ENCODE measurements at regions not wholly inside any gene's neighbourhood (a gene's known extent, or its start where the extent isn't known, plus 50 kb on each side); places are given as distances from the start of the nearest gene placed in this dataset.

GRCh38 chr4:63717384-63717783 lies 691.9 kb downstream of the TECRL start:
- H3K9ac ChIP-seq (ENCODE audit: low read length): no peak overlapping the region
- H3K9me2 ChIP-seq (replicated peaks; ENCODE audit: insufficient read depth, low read length): no peaks in the 10 kb centered on the region
- no peaks in the 10 kb centered on the region for H3K4me1 ChIP-seq (ENCODE audit: low read length)
- no peaks in the 10 kb centered on the region for H3K36me3 ChIP-seq (replicated peaks; ENCODE audit: insufficient read depth, low read length)
- no peaks in the 10 kb centered on the region for H3K79me2 ChIP-seq (ENCODE audit: low read length)
- no peak overlapping the region for H3K27ac ChIP-seq (ENCODE audit: low read length)
- H3K9me3 ChIP-seq (replicated peaks; ENCODE audit: insufficient read depth, low read length): no peaks in the 10 kb centered on the region
- peak; percentile 44 for TF ChIP-seq CTCF (IDR thresholded peaks at IDR 0.05; ENCODE audit: low read length)
- no peak for TF ChIP-seq EZH2 (optimal IDR thresholded peaks at IDR 0.05; ENCODE audit: low read depth, low read length)
- TF ChIP-seq EZH2phosphoT487 (IDR thresholded peaks at IDR 0.05; ENCODE audit: low read length): no peak
- H3K4me2 ChIP-seq (ENCODE audit: low read depth, low read length): no peak overlapping the region
- H4K20me1 ChIP-seq (ENCODE audit: insufficient read depth, low read length): no peaks in the 10 kb centered on the region
- H2AFZ ChIP-seq (ENCODE audit: low read length): no peak overlapping the region
- DNase-seq: peak; percentile 35
- H3K27me3 ChIP-seq (replicated peaks; ENCODE audit: insufficient read depth, low read length): no peaks in the 10 kb centered on the region
- no peak overlapping the region for H3K4me3 ChIP-seq (ENCODE audit: low read length)
- no peaks in the 10 kb centered on the region for H3F3A ChIP-seq (ENCODE audit: insufficient read depth, low read length)

- Histone ChIP-seq H3K79me2 (ENCODE audit: low read length) (no peaks in the 10 kb centered on the region), H3K4me3 (ENCODE audit: low read length) (no peak overlapping the region), H3K36me3 (replicated peaks; ENCODE audit: insufficient read depth, low read length) (no peaks in the 10 kb centered on the region), H3K9me3 (replicated peaks; ENCODE audit: insufficient read depth, low read length) (no peaks in the 10 kb centered on the region), H3K9me2 (replicated peaks; ENCODE audit: insufficient read depth, low read length) (no peaks in the 10 kb centered on the region), H2AFZ (ENCODE audit: low read length) (no peak overlapping the region), H4K20me1 (ENCODE audit: insufficient read depth, low read length) (no peaks in the 10 kb centered on the region), H3K4me2 (ENCODE audit: low read depth, low read length) (no peak overlapping the region), H3F3A (ENCODE audit: insufficient read depth, low read length) (no peaks in the 10 kb centered on the region), H3K4me1 (ENCODE audit: low read length) (no peaks in the 10 kb centered on the region), H3K9ac (ENCODE audit: low read length) (no peak overlapping the region), H3K27ac (ENCODE audit: low read length) (no peak overlapping the region), H3K27me3 (replicated peaks; ENCODE audit: insufficient read depth, low read length) (no peaks in the 10 kb centered on the region)
- no peak for TF ChIP-seq EZH2 (optimal IDR thresholded peaks at IDR 0.05; ENCODE audit: low read depth, low read length)
- no peak for TF ChIP-seq CTCF (IDR thresholded peaks at IDR 0.05; ENCODE audit: low read length)
- TF ChIP-seq EZH2phosphoT487 (IDR thresholded peaks at IDR 0.05; ENCODE audit: low read length): no peak
- peak; percentile 36 for DNase-seq
These were observed 700.6 kb downstream of the TECRL start for GRCh38 chr4:63708661-63709060.

- no peaks in the 10 kb centered on the region for H3K27me3 ChIP-seq (replicated peaks; ENCODE audit: insufficient read depth, low read length)
- no peak overlapping the region for H3K4me3 ChIP-seq (ENCODE audit: low read length)
- no peak overlapping the region for H2AFZ ChIP-seq (ENCODE audit: low read length)
- no peaks in the 10 kb centered on the region for H3K4me1 ChIP-seq (ENCODE audit: low read length)
- no peaks in the 10 kb centered on the region for H3K9me3 ChIP-seq (replicated peaks; ENCODE audit: insufficient read depth, low read length)
- H3K27ac ChIP-seq (ENCODE audit: low read length): no peak overlapping the region
- no peak for DNase-seq
- H3K9me2 ChIP-seq (replicated peaks; ENCODE audit: insufficient read depth, low read length): no peaks in the 10 kb centered on the region
- TF ChIP-seq EZH2phosphoT487 (IDR thresholded peaks at IDR 0.05; ENCODE audit: low read length) (no peak), CTCF (IDR thresholded peaks at IDR 0.05; ENCODE audit: low read length) (no peak), EZH2 (optimal IDR thresholded peaks at IDR 0.05; ENCODE audit: low read depth, low read length) (no peak)
- no peak overlapping the region for H3K4me2 ChIP-seq (ENCODE audit: low read depth, low read length)
- H3K79me2 ChIP-seq (ENCODE audit: low read length): no peaks in the 10 kb centered on the region
- no peak overlapping the region for H3K9ac ChIP-seq (ENCODE audit: low read length)
- H3K36me3 ChIP-seq (replicated peaks; ENCODE audit: insufficient read depth, low read length): no peaks in the 10 kb centered on the region
- H4K20me1 ChIP-seq (ENCODE audit: insufficient read depth, low read length): no peaks in the 10 kb centered on the region
- no peaks in the 10 kb centered on the region for H3F3A ChIP-seq (ENCODE audit: insufficient read depth, low read length)
These were observed 708.7 kb downstream of the TECRL start for GRCh38 chr4:63700569-63700968.
